GM08714 (cell line): ENCODE measurements at regions not wholly inside any gene's neighbourhood (a gene's known extent, or its start where the extent isn't known, plus 50 kb on each side); places are given as distances from the start of the nearest gene placed in this dataset.

Source experiments
- H3K4me3 ChIP-seq: fragments of 200-500 bp; sonication (Bioruptor generic); 2 replicates; pipeline ENCODE4 v1.5.1; 2014; ENCODE audit warnings: mild to moderate bottlenecking, low read length, inconsistent platforms
- ZNF274 ChIP-seq: IDR thresholded peaks from 2 replicates; pipeline ENCODE4 v1.6.1; 2012; ENCODE audit warnings: mild to moderate bottlenecking, low read depth, low read length

GRCh38 chr13:73433890-73434289 lies 375.1 kb downstream of the KLF5 start:
- no peak for TF ChIP-seq ZNF274
- H3K4me3 ChIP-seq, result no peak overlapping the region

DNA sequence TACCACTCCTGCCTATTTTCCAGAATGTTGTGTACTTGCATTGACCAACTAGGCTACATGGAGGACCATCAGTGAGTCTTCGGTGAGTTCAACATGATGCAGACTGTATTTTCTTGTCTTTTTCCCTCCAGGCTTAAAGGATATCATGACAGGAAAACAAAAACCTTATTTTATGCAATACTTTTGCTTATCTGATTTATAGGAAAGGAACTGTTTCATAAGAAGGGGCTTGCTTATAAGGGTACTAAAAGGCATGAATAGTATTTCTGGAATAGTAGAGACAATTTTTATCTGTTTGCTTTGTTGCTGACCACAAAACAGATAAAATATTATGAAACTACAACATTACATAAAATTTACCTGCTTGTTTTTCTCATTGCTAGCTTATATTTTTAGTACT lies 374.7 kb downstream of the KLF5 start:
- no peak for TF ChIP-seq ZNF274
- H3K4me3 ChIP-seq, result no peak overlapping the region

DNA sequence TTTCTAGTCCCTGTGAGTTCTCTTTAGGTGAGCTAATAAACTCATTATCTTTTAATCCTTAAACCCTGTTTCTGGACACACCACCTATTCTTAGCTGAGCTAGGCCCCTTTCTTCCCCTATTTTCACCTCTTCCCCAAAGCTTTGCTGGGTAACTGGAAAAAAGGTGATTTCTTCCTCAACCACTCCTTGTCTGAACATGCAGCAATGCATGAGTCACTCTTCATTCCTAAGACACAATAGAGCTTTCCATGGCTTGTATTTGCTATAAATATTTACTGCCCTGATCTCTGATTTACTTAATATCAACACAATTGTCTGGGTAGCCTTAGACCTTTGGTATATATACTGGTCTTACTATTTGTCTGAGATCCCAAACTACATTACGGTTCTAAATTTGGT lies 370.9 kb downstream of the KLF5 start:
- no peak for TF ChIP-seq ZNF274

DNA sequence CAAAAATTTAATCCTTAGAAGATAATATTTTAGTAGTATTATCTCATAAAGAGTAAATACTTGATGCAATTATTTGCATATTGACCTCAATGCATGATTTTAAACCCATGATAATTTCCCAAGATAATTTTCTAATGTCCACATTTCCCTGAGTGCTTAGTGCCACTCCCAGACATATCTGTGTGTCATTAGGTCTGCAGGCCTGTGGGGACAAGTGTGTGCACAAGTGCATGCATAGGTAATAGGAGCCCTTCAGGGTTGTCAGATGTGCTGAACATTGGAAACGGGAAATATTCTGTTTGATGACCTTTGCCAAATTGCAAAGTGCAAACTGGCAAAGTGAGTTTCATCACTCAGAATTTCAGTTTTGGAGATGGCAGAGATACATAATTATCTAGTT lies 369.9 kb downstream of the KLF5 start:
- TF ChIP-seq ZNF274, result no peak
- no peak overlapping the region for H3K4me3 ChIP-seq

More for the DNA sequence above, 370.9 kb downstream of the KLF5 start:
- H3K4me3 ChIP-seq, result no peak overlapping the region

DNA sequence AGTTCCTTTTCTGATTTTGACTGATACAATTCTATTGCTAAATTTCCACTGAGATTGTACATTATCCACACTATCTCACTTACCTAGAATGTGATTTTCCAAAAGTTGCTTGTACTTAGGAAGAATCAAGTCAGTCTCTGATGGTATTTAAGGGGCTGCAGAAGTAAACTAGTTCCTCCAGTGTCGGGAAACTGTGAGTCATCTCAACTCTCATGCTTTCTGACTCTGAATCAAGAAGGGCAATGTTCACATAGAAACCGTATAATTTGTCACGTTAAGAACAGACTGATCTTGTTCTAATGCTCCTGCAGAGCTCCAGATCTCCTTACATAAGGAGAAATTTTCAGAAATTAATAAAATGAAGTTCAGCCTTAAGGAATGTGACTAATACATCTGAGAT lies 369.3 kb downstream of the KLF5 start:
- no peak overlapping the region for H3K4me3 ChIP-seq
- no peak for TF ChIP-seq ZNF274

DNA sequence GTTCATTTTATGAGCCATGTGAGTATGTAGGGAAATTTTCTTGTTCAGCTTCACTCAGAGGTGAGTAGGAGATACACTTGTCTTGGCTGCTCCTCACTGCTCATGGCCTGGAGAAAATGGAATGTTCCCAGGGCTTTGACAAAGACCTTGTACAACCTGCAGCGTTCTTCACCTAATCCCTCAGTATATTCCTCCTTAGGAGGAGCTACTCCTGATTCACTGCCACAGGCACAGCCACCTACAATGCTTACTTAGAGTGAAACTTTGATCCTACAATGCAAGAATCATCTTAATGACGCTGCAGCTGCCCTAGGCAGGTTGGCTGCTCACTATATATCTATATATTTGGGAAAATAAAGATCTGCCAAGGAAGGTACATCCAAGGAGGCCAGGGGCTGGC lies 364.2 kb downstream of the KLF5 start:
- H3K4me3 ChIP-seq, result no peak overlapping the region
- no peak for TF ChIP-seq ZNF274

- H3K4me3 ChIP-seq, result no peak overlapping the region
- TF ChIP-seq ZNF274, result no peak
These were observed 362.6 kb downstream of the KLF5 start for GRCh38 chr13:73421310-73421912.

DNA sequence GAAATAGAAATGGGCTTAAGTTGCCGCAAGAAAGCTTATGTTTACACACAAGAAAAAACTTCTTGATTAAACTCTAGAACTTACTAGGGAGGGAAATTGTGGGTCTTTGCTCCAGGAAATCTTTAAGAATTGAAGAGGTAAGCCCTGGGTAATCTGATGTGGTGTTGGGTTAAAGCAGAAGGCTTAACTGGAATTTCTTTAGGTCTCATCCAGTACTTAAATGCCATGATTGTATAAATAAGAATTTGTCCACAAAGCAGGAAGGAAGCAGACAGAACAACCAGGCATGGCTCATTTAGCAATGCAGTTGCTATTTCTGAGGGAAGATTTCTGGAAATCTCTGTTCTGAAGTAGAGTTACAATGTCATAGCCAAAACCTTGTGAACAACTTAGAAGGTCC lies 360.4 kb downstream of the KLF5 start:
- H3K4me3 ChIP-seq, result no peak overlapping the region
- TF ChIP-seq ZNF274, result no peak

DNA sequence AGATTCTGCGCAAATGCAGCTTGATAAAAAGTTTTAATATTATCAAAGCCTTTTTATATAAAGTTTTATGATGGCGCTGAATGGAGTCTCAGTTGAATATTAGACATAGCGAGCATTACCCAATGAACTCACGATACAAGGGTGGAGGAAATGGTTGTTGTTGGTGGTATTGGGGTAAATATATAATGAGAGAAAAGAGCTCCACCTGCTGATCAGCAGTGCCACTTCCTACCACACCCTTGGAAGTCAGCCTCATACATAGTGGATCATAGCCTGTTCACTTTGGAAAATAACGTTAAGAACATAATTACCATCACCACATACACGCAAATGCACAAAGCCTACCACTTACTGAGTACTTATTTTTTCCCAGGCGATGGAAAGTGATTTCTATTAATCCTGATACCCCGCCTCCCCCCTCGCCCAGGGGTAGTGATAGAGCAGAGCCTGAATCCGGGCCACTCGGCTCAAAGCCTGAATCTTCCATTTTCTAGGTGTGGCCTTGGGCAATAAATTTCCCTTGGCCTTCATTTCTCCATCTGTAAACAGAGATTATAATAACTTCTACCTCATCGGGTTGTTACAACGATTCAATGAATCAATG lies 358.3 kb downstream of the KLF5 start:
- no peak for TF ChIP-seq ZNF274
- no peak overlapping the region for H3K4me3 ChIP-seq

- no peak overlapping the region for H3K4me3 ChIP-seq
- TF ChIP-seq ZNF274, result no peak
These were observed 357.3 kb downstream of the KLF5 start for GRCh38 chr13:73416093-73416492.

DNA sequence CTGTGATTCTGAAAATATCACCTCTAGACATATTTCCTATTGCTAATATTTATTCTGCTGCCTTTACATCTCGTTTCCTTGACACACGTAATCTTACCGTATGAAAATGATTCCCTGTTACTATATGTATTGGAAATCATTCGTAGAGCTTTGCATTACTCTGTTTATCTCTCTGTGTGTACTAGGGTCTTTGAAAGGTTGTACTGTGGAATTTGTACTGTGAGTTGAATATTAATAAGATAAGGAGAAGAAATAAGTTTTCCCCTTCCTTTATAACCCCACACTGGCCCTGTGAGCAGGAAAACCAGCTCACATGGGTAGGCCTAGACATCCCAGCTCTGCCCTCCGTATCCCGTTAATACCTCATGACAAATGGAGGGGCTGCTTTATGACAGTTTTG lies 354.9 kb downstream of the KLF5 start:
- no peak overlapping the region for H3K4me3 ChIP-seq
- TF ChIP-seq ZNF274, result no peak

GRCh38 chr13:73412933-73413332 lies 354.1 kb downstream of the KLF5 start:
- H3K4me3 ChIP-seq, result no peak overlapping the region
- no peak for TF ChIP-seq ZNF274

- TF ChIP-seq ZNF274, result no peak
These were observed 352.4 kb downstream of the KLF5 start for GRCh38 chr13:73411067-73411809.

GRCh38 chr13:73406454-73406853 lies 347.6 kb downstream of the KLF5 start:
- no peak overlapping the region for H3K4me3 ChIP-seq
- TF ChIP-seq ZNF274, result no peak

More at GRCh38 chr13:73411067-73411809, 352.4 kb downstream of the KLF5 start:
- no peak overlapping the region for H3K4me3 ChIP-seq

DNA sequence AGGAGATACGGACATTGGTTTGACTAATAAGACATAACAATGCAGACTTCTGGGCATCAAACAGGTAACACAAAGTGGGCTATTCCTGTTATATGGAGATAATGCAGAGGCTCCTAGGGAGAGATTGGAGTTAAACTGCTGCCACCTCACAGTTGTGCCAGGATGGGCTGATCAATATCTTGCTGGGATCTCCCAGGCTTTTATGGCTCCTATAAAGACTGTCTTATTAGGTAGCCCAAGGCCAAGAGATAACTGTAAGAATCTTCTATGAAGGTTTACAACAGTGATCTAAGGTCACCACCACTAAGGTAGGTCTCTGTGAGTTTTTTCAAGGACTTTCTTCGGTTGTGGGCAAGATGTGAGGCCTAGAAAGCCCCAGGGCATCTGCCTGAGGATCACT lies 345.8 kb downstream of the KLF5 start:
- TF ChIP-seq ZNF274, result no peak
- H3K4me3 ChIP-seq, result no peak overlapping the region
